ENCODE measurements at regions not wholly inside any gene's neighbourhood (a gene's known extent, or its start where the extent isn't known, plus 50 kb on each side); places are given as distances from the start of the nearest gene placed in this dataset.

DNA sequence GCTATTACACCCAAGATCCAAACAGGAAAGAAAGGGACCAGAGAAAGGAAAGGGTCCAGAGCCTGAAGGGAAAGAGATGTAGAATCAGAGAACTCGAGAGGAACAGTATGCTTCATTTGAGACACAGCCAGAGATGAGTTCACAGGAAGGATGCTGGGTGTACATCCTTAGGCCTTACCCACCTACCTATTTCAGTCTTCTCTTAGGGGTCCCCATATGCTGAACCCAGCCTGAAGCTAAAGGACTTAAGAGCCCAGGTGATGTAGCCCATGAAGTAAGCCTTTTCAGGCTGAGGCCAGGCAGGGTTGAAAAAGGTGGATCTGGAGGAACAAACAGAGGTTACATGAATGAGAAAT is 338.0 kb upstream of the KCNH8 start:
- Mint-ChIP-seq H3K36me3 (no peaks in the 10 kb centered on the region), H3K4me3 (no peak overlapping the region), H3K27me3 (no peaks in the 10 kb centered on the region), H3K4me1 (peaks cover 0 to 8% (median 0%) of the 10 kb centered on the region in 7 donors), H3K27ac (no peak overlapping the region), H3K9me3 (peaks cover 0 to 6% (median 0%) of the 10 kb centered on the region in 11 donors)
- Histone ChIP-seq H3K9me3 (ENCODE audit: control insufficient read depth in 2 of 3, low read length in 3 of 3) (no peaks in the 10 kb centered on the region), H3K27me3 (ENCODE audit: control insufficient read depth in 2 of 2, insufficient read depth in 2 of 2, low read length in 2 of 2) (no peaks in the 10 kb centered on the region), H3K4me1 (ENCODE audit: control insufficient read depth in 2 of 2, insufficient read depth in 2 of 2, low read length in 2 of 2) (no peaks in the 10 kb centered on the region), H3K36me3 (ENCODE audit: control insufficient read depth in 2 of 3, insufficient read depth in 3 of 3, low read length in 3 of 3) (no peaks in the 10 kb centered on the region), H3K4me3 (ENCODE audit: low read length) (no peak overlapping the region), H3K27ac (ENCODE audit: low read depth, low read length) (no peak overlapping the region)
- intact Hi-C loops (cut with micrococcal nuclease) = no loop called here
- CTCF ChIA-PET = no interaction called here
- no peak for DNase-seq
- ATAC-seq = no peak
- POLR2A ChIA-PET = interaction anchor here (0.8 kb wide), 1 partner anchor 9 kb away, joined by 3 read pairs; no protein-coding TSS in a partner anchor

DNA sequence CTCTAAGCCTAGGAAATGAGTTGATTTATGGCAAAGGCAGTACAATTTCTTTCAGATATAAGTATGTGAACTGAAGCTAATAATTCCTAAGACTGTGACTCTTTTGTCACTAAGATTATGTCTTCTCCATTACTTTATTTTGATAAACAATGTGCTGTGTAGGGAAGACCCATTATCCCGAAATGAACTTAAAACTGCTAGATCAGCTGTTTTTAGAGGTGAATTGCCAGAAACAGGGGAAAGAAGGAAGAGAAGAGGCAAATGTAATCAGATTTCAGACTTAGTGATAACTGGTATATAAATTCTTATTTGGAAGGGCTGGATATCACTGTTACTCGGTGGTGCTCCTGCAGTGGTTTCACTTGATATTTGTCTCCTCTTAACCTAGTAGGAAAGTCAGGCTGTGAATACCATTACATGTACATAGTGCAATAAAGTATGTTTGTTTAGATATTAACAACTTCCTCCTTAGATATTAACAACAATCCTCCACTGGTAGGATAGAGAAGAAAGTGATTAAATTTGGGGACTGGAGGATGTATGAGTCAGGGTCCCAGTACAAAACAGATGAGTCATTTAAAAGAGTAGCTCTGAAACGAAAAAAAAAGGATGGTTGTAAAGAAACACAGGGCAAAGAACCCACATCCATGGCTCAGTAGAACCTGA is 338.5 kb upstream of the KCNH8 start:
- Histone ChIP-seq H3K27ac (ENCODE audit: low read depth, low read length) (no peak overlapping the region), H3K27me3 (ENCODE audit: control insufficient read depth in 2 of 2, insufficient read depth in 2 of 2, low read length in 2 of 2) (no peaks in the 10 kb centered on the region), H3K4me1 (ENCODE audit: control insufficient read depth in 2 of 2, insufficient read depth in 2 of 2, low read length in 2 of 2) (no peaks in the 10 kb centered on the region), H3K9me3 (ENCODE audit: control insufficient read depth in 2 of 3, low read length in 3 of 3) (no peaks in the 10 kb centered on the region), H3K36me3 (ENCODE audit: control insufficient read depth in 2 of 3, insufficient read depth in 3 of 3, low read length in 3 of 3) (no peaks in the 10 kb centered on the region), H3K4me3 (ENCODE audit: low read length) (no peak overlapping the region)
- H3K4me1 Mint-ChIP-seq = peaks cover 0 to 8% (median 0%) of the 10 kb centered on the region in 7 donors
- no peak overlapping the region for H3K27ac Mint-ChIP-seq
- no peaks in the 10 kb centered on the region for H3K27me3 Mint-ChIP-seq
- DNase-seq = no peak
- CTCF ChIA-PET = interaction anchor here (0.6 kb wide), 1 partner anchor 36 kb away, joined by 3 read pairs; no protein-coding TSS in a partner anchor
- no peak for ATAC-seq
- H3K9me3 Mint-ChIP-seq = peaks cover 0 to 4% (median 0%) of the 10 kb centered on the region in 11 donors
- intact Hi-C loops (cut with micrococcal nuclease) = no loop called here
- POLR2A ChIA-PET = interaction anchor here (0.8 kb wide), 1 partner anchor 9 kb away, joined by 3 read pairs; no protein-coding TSS in a partner anchor
- no peaks in the 10 kb centered on the region for H3K36me3 Mint-ChIP-seq
- H3K4me3 Mint-ChIP-seq = no peak overlapping the region

GRCh38 chr3:18808429-18808828 is 339.9 kb upstream of the KCNH8 start:
- Mint-ChIP-seq H3K27ac (no peak overlapping the region), H3K4me3 (no peak overlapping the region), H3K36me3 (no peaks in the 10 kb centered on the region), H3K9me3 (peaks cover 0 to 4% (median 0%) of the 10 kb centered on the region in 11 donors), H3K4me1 (peaks cover 0 to 8% (median 0%) of the 10 kb centered on the region in 7 donors), H3K27me3 (no peaks in the 10 kb centered on the region)
- POLR2A ChIA-PET = no interaction called here
- no peaks in the 10 kb centered on the region for H3K4me1 ChIP-seq (ENCODE audit: control insufficient read depth in 2 of 2, insufficient read depth in 2 of 2, low read length in 2 of 2)
- no peaks in the 10 kb centered on the region for H3K36me3 ChIP-seq (ENCODE audit: control insufficient read depth in 2 of 3, insufficient read depth in 3 of 3, low read length in 3 of 3)
- no peaks in the 10 kb centered on the region for H3K9me3 ChIP-seq (ENCODE audit: control insufficient read depth in 2 of 3, low read length in 3 of 3)
- H3K27me3 ChIP-seq (ENCODE audit: control insufficient read depth in 2 of 2, insufficient read depth in 2 of 2, low read length in 2 of 2) = no peaks in the 10 kb centered on the region
- CTCF ChIA-PET = no interaction called here
- ATAC-seq = no peak
- intact Hi-C loops (cut with micrococcal nuclease) = no loop called here
- no peak overlapping the region for H3K27ac ChIP-seq (ENCODE audit: low read depth, low read length)
- H3K4me3 ChIP-seq (ENCODE audit: low read length) = no peak overlapping the region
- DNase-seq = no peak

- H3K9me3 ChIP-seq (ENCODE audit: control insufficient read depth in 2 of 3, low read length in 3 of 3) = no peaks in the 10 kb centered on the region
- no peaks in the 10 kb centered on the region for H3K36me3 ChIP-seq (ENCODE audit: control insufficient read depth in 2 of 3, insufficient read depth in 3 of 3, low read length in 3 of 3)
- CTCF ChIA-PET = interaction anchor here (0.7 kb wide), 1 partner anchor 1903 kb away, joined by 3 read pairs; no protein-coding TSS in a partner anchor
- DNase-seq = no peak
- no peaks in the 10 kb centered on the region for H3K36me3 Mint-ChIP-seq
- H3K9me3 Mint-ChIP-seq = no peaks in the 10 kb centered on the region
- POLR2A ChIA-PET = no interaction called here
- H3K27ac ChIP-seq (ENCODE audit: low read depth, low read length) = no peak overlapping the region
- H3K4me1 ChIP-seq (ENCODE audit: control insufficient read depth in 2 of 2, insufficient read depth in 2 of 2, low read length in 2 of 2) = no peaks in the 10 kb centered on the region
- H3K27ac Mint-ChIP-seq = no peak overlapping the region
- no peaks in the 10 kb centered on the region for H3K27me3 ChIP-seq (ENCODE audit: control insufficient read depth in 2 of 2, insufficient read depth in 2 of 2, low read length in 2 of 2)
- no peak overlapping the region for H3K4me3 Mint-ChIP-seq
- peaks cover 0 to 8% (median 0%) of the 10 kb centered on the region in 7 donors for H3K4me1 Mint-ChIP-seq
- no peak overlapping the region for H3K4me3 ChIP-seq (ENCODE audit: low read length)
- intact Hi-C loops (cut with micrococcal nuclease) = no loop called here
- no peak for ATAC-seq
- H3K27me3 Mint-ChIP-seq = no peaks in the 10 kb centered on the region
These were observed 340.7 kb upstream of the KCNH8 start for GRCh38 chr3:18807593-18807992.

DNA sequence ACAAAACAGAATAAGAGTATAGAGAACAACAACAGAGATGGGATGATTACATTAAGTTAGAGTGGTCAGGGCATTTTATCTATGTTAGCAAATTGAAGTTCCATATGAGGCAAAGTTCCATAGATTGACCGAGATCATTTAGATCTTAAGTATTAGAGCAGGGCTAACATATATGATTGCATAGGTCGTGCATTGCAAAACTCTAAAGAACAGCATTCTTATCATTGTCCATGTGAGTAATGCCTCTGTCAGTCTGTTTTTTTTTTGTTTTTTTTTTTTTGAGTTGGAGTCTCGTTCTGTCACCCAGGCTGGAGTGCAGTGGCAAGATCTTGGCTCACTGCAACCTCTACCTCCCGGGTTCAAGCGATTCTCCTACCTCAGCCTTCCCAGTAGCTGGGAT is 341.7 kb upstream of the KCNH8 start:
- CTCF ChIA-PET = no interaction called here
- H3K27me3 Mint-ChIP-seq = peaks cover 0 to 3% (median 0%) of the 10 kb centered on the region in 5 donors
- Histone ChIP-seq H3K4me1 (ENCODE audit: control insufficient read depth in 2 of 2, insufficient read depth in 2 of 2, low read length in 2 of 2) (no peaks in the 10 kb centered on the region), H3K36me3 (ENCODE audit: control insufficient read depth in 2 of 3, insufficient read depth in 3 of 3, low read length in 3 of 3) (no peaks in the 10 kb centered on the region), H3K9me3 (ENCODE audit: control insufficient read depth in 2 of 3, low read length in 3 of 3) (no peaks in the 10 kb centered on the region), H3K27me3 (ENCODE audit: control insufficient read depth in 2 of 2, insufficient read depth in 2 of 2, low read length in 2 of 2) (no peaks in the 10 kb centered on the region), H3K4me3 (ENCODE audit: low read length) (no peak overlapping the region), H3K27ac (ENCODE audit: low read depth, low read length) (no peak overlapping the region)
- ATAC-seq (no peak), DNase-seq (no peak)
- peaks cover 0 to 8% (median 0%) of the 10 kb centered on the region in 7 donors for H3K4me1 Mint-ChIP-seq
- POLR2A ChIA-PET = no interaction called here
- H3K9me3 Mint-ChIP-seq = no peaks in the 10 kb centered on the region
- no peak overlapping the region for H3K27ac Mint-ChIP-seq
- intact Hi-C loops (cut with micrococcal nuclease) = no loop called here
- no peaks in the 10 kb centered on the region for H3K36me3 Mint-ChIP-seq
- H3K4me3 Mint-ChIP-seq = no peak overlapping the region

GRCh38 chr3:18797378-18797777 is 350.9 kb upstream of the KCNH8 start:
- ChIA-PET POLR2A (interaction anchor here (0.6 to 1.5 kb wide), 2 partner anchors 18 to 373 kb away, joined by 4 to 7 read pairs; no protein-coding TSS in a partner anchor), CTCF (no interaction called here)
- H3K36me3 ChIP-seq (ENCODE audit: control insufficient read depth in 2 of 3, insufficient read depth in 3 of 3, low read length in 3 of 3) = no peaks in the 10 kb centered on the region
- H3K9me3 ChIP-seq (ENCODE audit: control insufficient read depth in 2 of 3, low read length in 3 of 3) = no peaks in the 10 kb centered on the region
- peaks cover 0 to 14% (median 0%) of the 10 kb centered on the region in 7 donors for H3K4me1 Mint-ChIP-seq
- H3K27me3 Mint-ChIP-seq = peaks cover 0 to 3% (median 0%) of the 10 kb centered on the region in 5 donors
- H3K27ac ChIP-seq (ENCODE audit: low read depth, low read length) = no peak overlapping the region
- H3K9me3 Mint-ChIP-seq = peaks cover 0 to 4% (median 0%) of the 10 kb centered on the region in 11 donors
- ATAC-seq (no peak), DNase-seq (no peak)
- no peaks in the 10 kb centered on the region for H3K4me1 ChIP-seq (ENCODE audit: control insufficient read depth in 2 of 2, insufficient read depth in 2 of 2, low read length in 2 of 2)
- H3K27ac Mint-ChIP-seq = no peak overlapping the region
- H3K4me3 ChIP-seq (ENCODE audit: low read length) = no peak overlapping the region
- intact Hi-C loops (cut with micrococcal nuclease) = no loop called here
- no peaks in the 10 kb centered on the region for H3K27me3 ChIP-seq (ENCODE audit: control insufficient read depth in 2 of 2, insufficient read depth in 2 of 2, low read length in 2 of 2)
- no peak overlapping the region for H3K4me3 Mint-ChIP-seq
- H3K36me3 Mint-ChIP-seq = peaks cover 0 to 3% (median 0%) of the 10 kb centered on the region in 5 donors

- Mint-ChIP-seq H3K4me1 (peaks cover 0 to 23% (median 3%) of the 10 kb centered on the region in 7 donors), H3K36me3 (peaks cover 0 to 3% (median 0%) of the 10 kb centered on the region in 5 donors), H3K27ac (no peak overlapping the region), H3K27me3 (no peaks in the 10 kb centered on the region), H3K9me3 (peaks cover 0 to 4% (median 0%) of the 10 kb centered on the region in 11 donors), H3K4me3 (no peak overlapping the region)
- no peaks in the 10 kb centered on the region for H3K9me3 ChIP-seq (ENCODE audit: control insufficient read depth in 2 of 3, low read length in 3 of 3)
- intact Hi-C loops (cut with micrococcal nuclease) = no loop called here
- H3K27ac ChIP-seq (ENCODE audit: low read depth, low read length) = no peak overlapping the region
- H3K27me3 ChIP-seq (ENCODE audit: control insufficient read depth in 2 of 2, insufficient read depth in 2 of 2, low read length in 2 of 2) = no peaks in the 10 kb centered on the region
- POLR2A ChIA-PET = interaction anchor here (0.5 kb wide), 1 partner anchor 11 kb away, joined by 8 read pairs; no protein-coding TSS in a partner anchor
- no peaks in the 10 kb centered on the region for H3K4me1 ChIP-seq (ENCODE audit: control insufficient read depth in 2 of 2, insufficient read depth in 2 of 2, low read length in 2 of 2)
- DNase-seq = no peak
- H3K4me3 ChIP-seq (ENCODE audit: low read length) = no peak overlapping the region
- no peaks in the 10 kb centered on the region for H3K36me3 ChIP-seq (ENCODE audit: control insufficient read depth in 2 of 3, insufficient read depth in 3 of 3, low read length in 3 of 3)
- CTCF ChIA-PET = no interaction called here
- ATAC-seq = no peak
These were observed 353.2 kb upstream of the KCNH8 start for GRCh38 chr3:18795078-18795477.
